ENCODE measurements at regions not wholly inside any gene's neighbourhood (a gene's known extent, or its start where the extent isn't known, plus 50 kb on each side); places are given as distances from the start of the nearest gene placed in this dataset.

DNA sequence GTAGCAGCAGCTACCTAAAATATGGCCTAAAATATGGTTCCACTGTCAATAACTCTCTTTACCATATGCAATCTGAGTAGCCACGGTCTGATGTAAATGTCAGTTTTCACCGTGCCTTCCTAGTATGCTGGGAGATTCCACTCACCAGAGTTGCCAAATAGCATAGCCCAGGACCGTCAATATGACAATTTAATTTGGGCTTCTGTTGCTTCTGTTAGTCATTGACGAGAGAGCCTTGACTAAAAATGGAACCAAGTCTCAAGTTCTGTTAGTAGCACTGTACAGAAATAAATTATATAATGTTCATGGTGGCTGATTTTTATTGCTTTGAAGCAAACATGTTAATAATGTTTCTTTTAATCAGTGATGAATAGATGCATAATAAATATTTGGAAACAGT, 348.4 kb downstream of the BCAT1 start:
- H3K27me3 ChIP-seq = no peaks in the 10 kb centered on the region
- no peaks in the 10 kb centered on the region for H3K36me3 ChIP-seq (replicated peaks; ENCODE audit: insufficient read depth, low read depth)
- H3K79me2 ChIP-seq = no peaks in the 10 kb centered on the region
- H3K4me3 ChIP-seq = no peak overlapping the region
- WGBS (ENCODE audit: low lambda C conversion rate, missing lambda C conversion rate) = 93% methylated on average over 4 of the region's 4 CpGs
- H4K20me1 ChIP-seq (ENCODE audit: insufficient read depth, poor library complexity, severe bottlenecking) = no peaks in the 10 kb centered on the region
- no peaks in the 10 kb centered on the region for H3K4me1 ChIP-seq (ENCODE audit: insufficient read depth)
- no peak overlapping the region for H3K27ac ChIP-seq
- H3K9me3 ChIP-seq (ENCODE audit: low read depth) = no peaks in the 10 kb centered on the region
- no peak for DNase-seq (ENCODE audit: low spot score)
- no peak overlapping the region for H2AFZ ChIP-seq
- TF ChIP-seq EZH2 (IDR thresholded peaks at IDR 0.05; ENCODE audit: borderline replicate concordance) (no peak), EZH2phosphoT487 (IDR thresholded peaks at IDR 0.05; ENCODE audit: low read depth, severe bottlenecking, unreplicated experiment) (no peak)
- TF ChIP-seq, protein P1, sequence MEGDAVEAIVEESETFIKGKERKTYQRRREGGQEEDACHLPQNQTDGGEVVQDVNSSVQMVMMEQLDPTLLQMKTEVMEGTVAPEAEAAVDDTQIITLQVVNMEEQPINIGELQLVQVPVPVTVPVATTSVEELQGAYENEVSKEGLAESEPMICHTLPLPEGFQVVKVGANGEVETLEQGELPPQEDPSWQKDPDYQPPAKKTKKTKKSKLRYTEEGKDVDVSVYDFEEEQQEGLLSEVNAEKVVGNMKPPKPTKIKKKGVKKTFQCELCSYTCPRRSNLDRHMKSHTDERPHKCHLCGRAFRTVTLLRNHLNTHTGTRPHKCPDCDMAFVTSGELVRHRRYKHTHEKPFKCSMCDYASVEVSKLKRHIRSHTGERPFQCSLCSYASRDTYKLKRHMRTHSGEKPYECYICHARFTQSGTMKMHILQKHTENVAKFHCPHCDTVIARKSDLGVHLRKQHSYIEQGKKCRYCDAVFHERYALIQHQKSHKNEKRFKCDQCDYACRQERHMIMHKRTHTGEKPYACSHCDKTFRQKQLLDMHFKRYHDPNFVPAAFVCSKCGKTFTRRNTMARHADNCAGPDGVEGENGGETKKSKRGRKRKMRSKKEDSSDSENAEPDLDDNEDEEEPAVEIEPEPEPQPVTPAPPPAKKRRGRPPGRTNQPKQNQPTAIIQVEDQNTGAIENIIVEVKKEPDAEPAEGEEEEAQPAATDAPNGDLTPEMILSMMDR (IDR thresholded peaks at IDR 0.05; ENCODE audit: poor library complexity) = no peak
- no peaks in the 10 kb centered on the region for H3K9me2 ChIP-seq (replicated peaks; ENCODE audit: insufficient read depth)
- H3K4me2 ChIP-seq = no peak overlapping the region

DNA sequence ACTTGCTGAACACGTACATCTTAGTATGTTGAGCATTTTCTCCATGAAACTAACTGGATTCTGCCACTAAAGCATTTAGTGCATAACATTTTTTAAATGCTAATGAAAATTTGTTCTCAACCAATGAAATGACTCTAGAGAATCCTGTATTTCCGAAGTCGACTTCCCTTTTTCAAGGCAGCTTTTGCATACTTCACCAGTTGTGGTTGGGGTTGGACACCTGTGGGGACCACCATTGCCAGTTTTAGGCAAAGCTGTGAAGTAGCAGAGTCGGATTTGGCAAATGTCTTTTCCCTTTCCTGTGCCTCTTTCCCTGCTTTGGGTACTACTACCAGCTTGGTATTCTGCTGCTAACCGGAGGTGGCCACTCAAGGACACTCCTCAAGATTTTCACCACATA, 349.2 kb downstream of the BCAT1 start:
- Histone ChIP-seq H3K27me3 (no peaks in the 10 kb centered on the region), H3K4me2 (no peak overlapping the region), H3K4me1 (ENCODE audit: insufficient read depth) (no peaks in the 10 kb centered on the region), H3K79me2 (no peaks in the 10 kb centered on the region), H3K27ac (no peak overlapping the region), H4K20me1 (ENCODE audit: insufficient read depth, poor library complexity, severe bottlenecking) (no peaks in the 10 kb centered on the region), H3K4me3 (no peak overlapping the region), H3K9me2 (replicated peaks; ENCODE audit: insufficient read depth) (no peaks in the 10 kb centered on the region), H3K9me3 (ENCODE audit: low read depth) (no peaks in the 10 kb centered on the region), H2AFZ (no peak overlapping the region), H3K36me3 (replicated peaks; ENCODE audit: insufficient read depth, low read depth) (no peaks in the 10 kb centered on the region)
- WGBS (ENCODE audit: low lambda C conversion rate, missing lambda C conversion rate) = 97% methylated on average over 5 of the region's 5 CpGs
- TF ChIP-seq EZH2 (IDR thresholded peaks at IDR 0.05; ENCODE audit: borderline replicate concordance) (no peak), EZH2phosphoT487 (IDR thresholded peaks at IDR 0.05; ENCODE audit: low read depth, severe bottlenecking, unreplicated experiment) (no peak)
- TF ChIP-seq, protein P1 (IDR thresholded peaks at IDR 0.05; ENCODE audit: poor library complexity) = no peak
- DNase-seq (ENCODE audit: low spot score) = no peak

DNA sequence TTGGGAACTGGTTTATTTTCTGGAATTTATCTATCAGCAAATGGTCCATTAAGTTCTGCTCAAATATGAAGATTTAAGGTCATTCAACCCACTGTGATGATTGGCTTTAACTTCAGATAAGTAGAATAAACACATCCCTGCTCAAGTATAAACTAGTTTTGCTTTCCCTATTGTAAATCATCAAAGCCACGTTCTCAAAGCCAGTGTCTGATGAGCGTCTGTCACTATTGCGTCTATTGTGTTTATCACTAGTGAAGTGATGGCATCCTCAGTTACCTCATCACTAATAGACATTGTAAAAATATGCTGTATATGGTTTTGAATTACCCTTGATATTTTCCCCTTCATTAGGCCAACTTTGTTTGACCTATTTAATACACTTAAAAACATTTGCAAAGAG, 351.3 kb downstream of the BCAT1 start:
- no peaks in the 10 kb centered on the region for H3K36me3 ChIP-seq (replicated peaks; ENCODE audit: insufficient read depth, low read depth)
- TF ChIP-seq EZH2 (IDR thresholded peaks at IDR 0.05; ENCODE audit: borderline replicate concordance) = no peak
- no peak for TF ChIP-seq EZH2phosphoT487 (IDR thresholded peaks at IDR 0.05; ENCODE audit: low read depth, severe bottlenecking, unreplicated experiment)
- TF ChIP-seq, protein P1 (IDR thresholded peaks at IDR 0.05; ENCODE audit: poor library complexity) = no peak
- H3K27me3 ChIP-seq = no peaks in the 10 kb centered on the region
- H2AFZ ChIP-seq = no peak overlapping the region
- H3K9me3 ChIP-seq (ENCODE audit: low read depth) = no peaks in the 10 kb centered on the region
- H3K4me2 ChIP-seq = no peak overlapping the region
- H3K27ac ChIP-seq = no peak overlapping the region
- no peaks in the 10 kb centered on the region for H3K4me1 ChIP-seq (ENCODE audit: insufficient read depth)
- no peak for DNase-seq (ENCODE audit: low spot score)
- H3K9me2 ChIP-seq (replicated peaks; ENCODE audit: insufficient read depth) = no peaks in the 10 kb centered on the region
- H3K4me3 ChIP-seq = no peak overlapping the region
- no peaks in the 10 kb centered on the region for H3K79me2 ChIP-seq
- no peaks in the 10 kb centered on the region for H4K20me1 ChIP-seq (ENCODE audit: insufficient read depth, poor library complexity, severe bottlenecking)
- 43% methylated on average over 3 of the region's 3 CpGs for WGBS (ENCODE audit: low lambda C conversion rate, missing lambda C conversion rate)
